Astrocyte of the spinal cord (primary cell): ENCODE measurements at regions not wholly inside any gene's neighbourhood (a gene's known extent, or its start where the extent isn't known, plus 50 kb on each side); places are given as distances from the start of the nearest gene placed in this dataset.

Experiments
- DNase-seq: peaks from one replicate; pipeline ENCODE4 v3.0.0; 2011; ENCODE audit warnings: low read depth, low spot score
- H3K4me3 ChIP-seq: 2 replicates; pipeline ENCODE4 v1.5.1; 2011; ENCODE audit warnings: low read depth, mild to moderate bottlenecking, low read length, moderate library complexity
- in situ Hi-C: cut with HindIII; loops from 2 replicates; pipeline ENCODE4 v1.10.0; 2017; ENCODE audit warnings: low sequenced_read_pairs
- TF ChIP-seq, protein P1 (sequence below): IDR thresholded peaks from 2 replicates; pipeline ENCODE4 v1.5.1; 2012; ENCODE audit warnings: low read depth, mild to moderate bottlenecking, low read length, inconsistent platforms

DNA sequence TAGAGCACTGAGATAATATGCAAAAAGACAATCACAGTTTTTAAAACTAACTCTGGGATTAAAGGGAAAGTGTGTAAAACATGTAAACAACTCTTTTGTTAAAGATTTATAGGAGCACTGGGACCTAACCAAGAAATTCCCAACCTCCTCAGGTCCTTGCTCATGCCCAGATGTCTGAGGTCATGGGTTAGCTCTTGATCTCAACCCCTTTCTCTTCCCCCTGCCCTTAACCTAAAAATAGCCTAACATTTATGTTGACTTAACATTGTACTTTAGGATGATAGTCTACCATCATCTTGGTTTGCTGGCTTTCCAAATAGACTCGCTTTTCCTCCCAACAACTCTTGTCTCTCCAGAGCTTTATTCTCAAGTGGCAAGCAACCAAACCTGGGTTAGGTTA, 258.2 kb upstream of the FAT3 start:
- H3K4me3 ChIP-seq, result no peak overlapping the region
- in situ Hi-C loops, result no loop called here
- no peak for DNase-seq
- TF ChIP-seq, protein P1, sequence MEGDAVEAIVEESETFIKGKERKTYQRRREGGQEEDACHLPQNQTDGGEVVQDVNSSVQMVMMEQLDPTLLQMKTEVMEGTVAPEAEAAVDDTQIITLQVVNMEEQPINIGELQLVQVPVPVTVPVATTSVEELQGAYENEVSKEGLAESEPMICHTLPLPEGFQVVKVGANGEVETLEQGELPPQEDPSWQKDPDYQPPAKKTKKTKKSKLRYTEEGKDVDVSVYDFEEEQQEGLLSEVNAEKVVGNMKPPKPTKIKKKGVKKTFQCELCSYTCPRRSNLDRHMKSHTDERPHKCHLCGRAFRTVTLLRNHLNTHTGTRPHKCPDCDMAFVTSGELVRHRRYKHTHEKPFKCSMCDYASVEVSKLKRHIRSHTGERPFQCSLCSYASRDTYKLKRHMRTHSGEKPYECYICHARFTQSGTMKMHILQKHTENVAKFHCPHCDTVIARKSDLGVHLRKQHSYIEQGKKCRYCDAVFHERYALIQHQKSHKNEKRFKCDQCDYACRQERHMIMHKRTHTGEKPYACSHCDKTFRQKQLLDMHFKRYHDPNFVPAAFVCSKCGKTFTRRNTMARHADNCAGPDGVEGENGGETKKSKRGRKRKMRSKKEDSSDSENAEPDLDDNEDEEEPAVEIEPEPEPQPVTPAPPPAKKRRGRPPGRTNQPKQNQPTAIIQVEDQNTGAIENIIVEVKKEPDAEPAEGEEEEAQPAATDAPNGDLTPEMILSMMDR, result no peak

DNA sequence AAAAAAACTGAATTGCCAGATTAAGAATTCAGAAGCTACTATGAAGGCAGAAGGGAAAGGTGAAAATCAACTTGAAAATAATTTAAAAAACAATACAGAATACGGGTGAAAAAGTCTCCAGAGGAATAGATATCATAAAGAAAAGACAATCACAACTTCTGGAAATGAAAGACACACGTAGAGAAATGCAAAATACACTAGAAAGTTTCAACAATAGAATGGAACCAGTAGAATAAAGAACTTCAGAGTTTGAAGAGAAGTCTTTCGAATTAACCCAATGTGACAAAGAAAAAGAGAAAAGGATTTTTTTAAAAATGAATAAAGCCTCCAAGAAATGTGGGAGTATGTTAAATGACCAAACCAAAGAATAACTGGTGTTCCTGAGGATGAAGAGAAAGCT, 263.8 kb upstream of the FAT3 start:
- H3K4me3 ChIP-seq, result no peak overlapping the region
- TF ChIP-seq, protein P1, result no peak
- no peak for DNase-seq
- in situ Hi-C loops, result no loop called here

DNA sequence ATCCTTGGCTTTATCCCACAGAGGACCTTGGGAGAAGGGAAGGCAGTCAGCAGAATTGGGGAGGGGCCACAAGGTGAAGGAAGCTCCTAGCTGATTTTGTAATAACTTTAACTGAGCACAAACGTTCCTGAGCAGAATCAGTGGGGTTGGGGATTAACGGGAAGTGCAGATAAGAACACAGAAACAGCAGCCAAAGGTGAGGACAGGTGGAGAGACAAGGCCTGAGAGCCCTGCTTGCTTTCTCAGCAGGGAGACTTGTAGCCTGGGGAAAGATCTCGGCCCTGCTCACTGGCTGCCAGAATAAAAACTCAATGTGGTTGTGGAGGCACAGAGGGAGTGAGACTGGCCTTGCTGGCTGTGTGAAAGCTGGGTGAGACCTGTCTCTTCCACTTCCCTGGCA, 265.2 kb upstream of the FAT3 start:
- no peak overlapping the region for H3K4me3 ChIP-seq
- TF ChIP-seq, protein P1, result no peak
- no peak for DNase-seq
- in situ Hi-C loops, result no loop called here

DNA sequence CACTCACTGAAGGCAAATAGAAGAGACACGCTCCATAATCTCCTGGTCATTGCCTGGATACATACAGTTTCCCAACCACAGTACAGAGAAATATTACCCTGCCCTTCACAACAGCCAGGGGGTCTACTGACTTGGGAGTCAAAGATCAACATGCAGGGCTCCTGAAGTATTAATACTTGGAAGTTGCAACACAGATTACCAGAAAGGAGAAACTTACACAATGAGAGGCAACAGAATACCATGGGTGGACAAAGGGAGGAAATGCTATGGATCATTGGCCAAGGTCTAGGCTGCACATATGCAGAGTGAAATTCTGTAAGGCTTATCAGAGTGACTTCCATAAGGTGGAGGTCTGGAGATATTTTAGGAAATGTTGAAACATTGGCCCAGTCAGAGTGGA, 267.9 kb upstream of the FAT3 start:
- in situ Hi-C loops, result no loop called here
- TF ChIP-seq, protein P1, result no peak
- DNase-seq, result no peak
- no peak overlapping the region for H3K4me3 ChIP-seq

DNA sequence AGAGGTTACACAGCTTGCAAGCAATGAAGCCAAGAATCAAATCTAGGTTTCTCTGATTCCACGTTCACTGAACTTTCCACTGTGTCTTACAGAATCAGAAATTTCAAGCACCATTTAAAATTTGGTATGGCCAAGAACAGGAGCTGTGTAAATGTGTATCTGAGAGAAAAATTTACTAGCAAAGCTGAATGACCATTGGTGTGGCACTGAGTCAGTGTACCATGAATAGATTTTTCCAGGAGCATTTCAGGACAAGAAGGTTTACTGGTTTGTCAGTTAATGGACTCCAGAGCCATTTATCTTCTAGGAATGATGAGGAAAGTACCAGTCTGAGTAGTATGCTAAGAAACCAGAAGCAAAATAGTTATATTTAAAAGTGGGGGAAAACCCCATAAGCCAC, 269.4 kb upstream of the FAT3 start:
- no peak for DNase-seq
- in situ Hi-C loops, result no loop called here
- TF ChIP-seq, protein P1, result no peak
- no peak overlapping the region for H3K4me3 ChIP-seq

DNA sequence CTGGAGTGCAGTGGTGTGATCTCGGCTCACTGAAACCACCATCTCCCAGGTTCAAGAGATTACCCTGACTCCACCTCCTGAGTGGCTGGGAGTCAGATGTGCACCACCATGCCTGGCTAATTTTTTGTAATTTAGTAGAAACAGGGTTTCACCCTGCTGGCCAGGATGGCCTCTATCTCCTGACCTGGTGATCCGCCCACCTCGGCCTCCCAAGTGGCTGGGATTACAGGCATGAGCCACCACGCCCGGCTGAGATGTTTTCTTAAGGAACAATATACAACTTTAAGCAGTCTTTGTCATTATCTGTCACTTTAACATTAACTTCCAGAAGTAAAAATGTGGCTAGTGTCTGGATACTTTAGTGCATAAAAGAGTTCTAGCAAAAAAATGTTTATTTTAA, 272.6 kb upstream of the FAT3 start:
- no peak overlapping the region for H3K4me3 ChIP-seq
- TF ChIP-seq, protein P1, result no peak
- no peak for DNase-seq
- in situ Hi-C loops, result no loop called here

DNA sequence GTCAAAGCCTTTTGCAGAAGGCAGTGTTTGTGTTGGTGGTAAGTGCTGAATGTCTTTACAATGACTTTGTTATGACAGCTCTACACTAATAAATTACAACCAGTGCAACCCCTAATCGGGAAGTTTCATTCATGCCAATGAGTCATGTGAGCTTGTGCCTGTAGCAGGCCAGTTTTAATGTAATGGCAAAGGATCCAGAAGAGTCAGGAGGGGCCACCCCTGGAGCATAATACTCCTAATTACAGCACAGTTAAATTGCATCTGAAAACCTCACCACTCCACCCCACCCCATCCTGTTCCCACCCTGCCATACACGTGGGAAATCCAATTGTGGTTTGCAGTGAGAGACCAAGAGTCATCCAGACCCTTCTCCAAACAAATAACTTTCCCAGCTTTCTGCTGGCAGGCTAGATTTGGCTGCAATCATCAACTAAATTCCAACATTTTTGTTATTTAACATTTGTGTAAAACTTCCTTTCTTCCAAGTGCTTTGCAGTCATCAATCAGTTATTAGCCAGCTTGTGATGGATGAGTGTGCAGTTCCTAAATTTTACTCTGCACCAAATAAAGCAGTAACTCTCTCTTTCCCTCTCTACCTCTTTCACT, 277.3 kb upstream of the FAT3 start:
- H3K4me3 ChIP-seq, result no peak overlapping the region
- TF ChIP-seq, protein P1, result no peak
- peak; percentile 78 for DNase-seq
- in situ Hi-C loops, result no loop called here
